HepG2 (cell line): ENCODE measurements at regions not wholly inside any gene's neighbourhood (a gene's known extent, or its start where the extent isn't known, plus 50 kb on each side); places are given as distances from the start of the nearest gene placed in this dataset.

Experiments
- ATAC-seq: fragments of 200-7000 bp; cut with Tn5 transposase; 3 replicates; pipeline ENCODE4 v1.9.1; 2020; ENCODE audit warnings: mild to moderate bottlenecking, moderate library complexity
- BruUV-seq: library from RNA; stranded (reverse); fragments of 400-500 nt; replicated peaks from 2 replicates; lab custom pipeline; 2021; lab: Mats Ljungman, UMichigan
- CTCF ChIA-PET: fragments of 300-600 bp; formaldehyde crosslinking; extraction: SDS; loops from one replicate; lab custom pipeline; 2021; ENCODE audit warnings: low total read pairs, inconsistent platforms, low intra/inter-chr PET ratio; lab: Yijun Ruan, JAX
- POLR2A ChIA-PET: fragments of 350-600 bp; sonication (Branson Sonifier 250); formaldehyde crosslinking; loops from one replicate; lab custom pipeline; 2020; ENCODE audit warnings: antibody characterized with exemption, inconsistent platforms; lab: Yijun Ruan, JAX
- DNase-seq: peaks from one replicate; pipeline ENCODE4 v3.0.0-alpha.2; 2015; ENCODE audit warnings: low spot score
- FAIRE-seq: peaks from 3 replicates; lab custom pipeline; 2011; peaks lifted over from hg19 to GRCh38; lab: Jason Lieb, UNC
- H2AFZ ChIP-seq: one replicate; pipeline ENCODE4 v1.6.1; 2011; ENCODE audit warnings: low read length, inconsistent platforms
- H3K27ac ChIP-seq: fragments of 300-600 bp; 3 replicates; pipeline ENCODE4 v1.8.0; 2011; ENCODE audit warnings: mixed run types, mild to moderate bottlenecking, mixed read lengths, low read length, inconsistent platforms; ENCODE audit not compliant: insufficient read depth; ENCODE audit errors: extremely low read length
- H3K27me3 ChIP-seq, 2 experiments: fragments of 200-600 bp in 1 of 2; 2 replicates in 1 of 2; 3 replicates in 1 of 2; pipeline versions ENCODE4 v1.6.0 to v1.8.0; 2011; ENCODE audit warnings: low read length in 2 of 2, mild to moderate bottlenecking in 2 of 2, moderate library complexity in 2 of 2, inconsistent platforms in 1 of 2; ENCODE audit not compliant: insufficient read depth in 2 of 2, control insufficient read depth in 1 of 2
- H3K36me3 ChIP-seq, 2 experiments: fragments of 200-600 bp in 1 of 2; replicated peaks in 1 of 2; 2 replicates in 1 of 2; 3 replicates in 1 of 2; pipeline versions ENCODE4 v1.5.1 to v1.8.0; 2011; ENCODE audit warnings: low read length in 2 of 2, inconsistent platforms in 1 of 2; ENCODE audit not compliant: insufficient read depth in 2 of 2, control insufficient read depth in 1 of 2
- H3K4me1 ChIP-seq: 2 replicates; pipeline ENCODE4 v1.5.1; 2012; ENCODE audit warnings: low read length, inconsistent platforms; ENCODE audit not compliant: insufficient read depth
- H3K4me2 ChIP-seq: 2 replicates; pipeline ENCODE4 v1.6.0; 2011; ENCODE audit warnings: low read depth, low read length, inconsistent platforms
- H3K4me3 ChIP-seq, 3 experiments: fragments of 200-600 bp in 1 of 3; sonication (generic), shearing (Covaris generic) in 1 of 3; replicated peaks in 1 of 3; 2 replicates each; pipeline ENCODE4 v1.5.1; 2011 to 2016; ENCODE audit warnings: low read length in 3 of 3, inconsistent platforms in 2 of 3, low read depth in 2 of 3, mild to moderate bottlenecking in 2 of 3, control low read depth in 1 of 3, mixed read lengths in 1 of 3; ENCODE audit not compliant: insufficient read depth in 1 of 3
- H3K79me2 ChIP-seq: one replicate; pipeline ENCODE4 v1.6.1; 2011; ENCODE audit warnings: low read length, inconsistent platforms; ENCODE audit not compliant: insufficient read depth
- H3K9ac ChIP-seq: 2 replicates; pipeline ENCODE4 v1.6.0; 2011; ENCODE audit warnings: mild to moderate bottlenecking, low read depth, low read length, inconsistent platforms; ENCODE audit not compliant: insufficient read depth
- H3K9me3 ChIP-seq: 2 replicates; pipeline ENCODE4 v1.5.1; 2012; ENCODE audit warnings: mild to moderate bottlenecking, low read length
- H4K20me1 ChIP-seq: 2 replicates; pipeline ENCODE4 v1.6.0; 2011; ENCODE audit warnings: inconsistent platforms, mild to moderate bottlenecking, low read length, moderate library complexity; ENCODE audit not compliant: insufficient read depth
- NCOR1 ChIP-seq: fragments of 200-600 bp; sonication (generic); IDR thresholded peaks from 2 replicates; pipeline ENCODE4 v1.7.0; 2017; ENCODE audit warnings: antibody characterized with exemption, low read length, borderline replicate concordance
- SRY ChIP-seq: sonication (generic); formaldehyde crosslinking; IDR thresholded peaks from 2 replicates; pipeline ENCODE4 v1.8.0; 2022; ENCODE audit warnings: mild to moderate bottlenecking, missing genetic modification reagents
- ZNF160 ChIP-seq: sonication (generic); formaldehyde crosslinking; IDR thresholded peaks from 2 replicates; pipeline ENCODE4 v1.8.0; 2022; ENCODE audit warnings: mild to moderate bottlenecking, inconsistent platforms, missing genetic modification reagents
- WGBS: methylation state at CpG from one replicate; pipeline ENCODE4 v1.1.6; 2017; ENCODE audit warnings: low lambda C conversion rate; 5-methylcytosine and 5-hydroxymethylcytosine counted together
- in situ Hi-C: cut with HindIII; loops from 2 replicates; pipeline ENCODE4 v1.10.0; 2017; ENCODE audit warnings: low pct_unique_long_range_greater_than_20kb; ENCODE audit not compliant: extremely low pct_ligation_motif_present
- intact Hi-C: fragments of 100-400 bp; cut with micrococcal nuclease; formaldehyde crosslinking; loops from one replicate; pipeline ENCODE4 v1.10.0; 2022; ENCODE audit not compliant: unreplicated experiment
- TF ChIP-seq, protein P1 (sequence below): sonication (generic); formaldehyde crosslinking; IDR thresholded peaks from 2 replicates; pipeline ENCODE4 v1.5.0; 2020; ENCODE audit warnings: mild to moderate bottlenecking, missing genetic modification reagents, moderate library complexity

DNA sequence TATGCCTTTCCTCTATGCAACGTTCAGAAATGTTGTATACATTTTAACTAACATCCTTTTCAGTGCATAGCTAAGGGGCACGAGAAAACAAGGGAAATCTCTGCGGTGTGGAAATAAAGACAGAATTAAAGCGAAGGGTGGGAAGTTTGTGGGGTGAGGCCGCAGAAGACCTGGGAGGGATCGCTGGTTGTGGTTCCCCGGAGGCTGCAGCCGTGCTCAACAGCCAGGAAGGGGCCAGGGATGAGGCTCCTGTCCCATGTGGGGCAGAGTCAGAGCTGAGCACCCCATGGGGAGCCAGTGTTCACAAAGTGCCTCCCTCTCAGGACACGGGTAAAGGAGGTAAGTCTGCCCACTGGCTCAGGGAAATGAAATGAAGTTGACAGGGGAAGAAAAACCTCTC lies 67.5 kb downstream of the MYEOV start:
- Histone ChIP-seq H4K20me1 (no peaks in the 10 kb centered on the region), H3K36me3 (no peaks in the 10 kb centered on the region), H3K79me2 (no peaks in the 10 kb centered on the region), H3K27ac (no peak overlapping the region), H3K4me1 (peaks cover 24% of the 10 kb centered on the region), H3K9ac (no peak overlapping the region), H3K4me2 (0 out of 2 replicates have a peak overlapping the region, but pooled peaks have one; percentile 4), H3K27me3 (peaks cover 0 to 10% of the 10 kb centered on the region in 2 experiments; a peak in 1 of 5 replicates), H3K9me3 (peaks cover 7% of the 10 kb centered on the region; the same call in 1 of the 2 replicates), H3K4me3 (no peak overlapping the region), H2AFZ (no peak overlapping the region)
- ATAC-seq, result no peak
- WGBS, result 68% methylated on average over 9 of the region's 9 CpGs
- TF ChIP-seq ZNF160 (CRISPR knock-in tag), result no peak
- TF ChIP-seq NCOR1, result 0 out of 2 replicates have a peak, but pooled peaks have one; percentile 0
- no peak for DNase-seq
- ChIA-PET CTCF (no interaction called here), POLR2A (no interaction called here)
- in situ Hi-C loops, result no loop called here
- no peak for FAIRE-seq
- intact Hi-C loops, result no loop called here
- BruUV-seq, result no TSS peak

GRCh38 chr11:69362315-69362714 lies 68.4 kb downstream of the MYEOV start:
- Histone ChIP-seq H3K4me2 (no peak overlapping the region), H2AFZ (no peak overlapping the region), H3K27ac (no peak overlapping the region), H4K20me1 (no peaks in the 10 kb centered on the region), H3K4me1 (peaks cover 19% of the 10 kb centered on the region), H3K9me3 (peaks cover 7% of the 10 kb centered on the region; the same call in 1 of the 2 replicates), H3K27me3 (peaks cover 0 to 7% of the 10 kb centered on the region in 2 experiments; a peak in 2 of 5 replicates), H3K4me3 (no peak overlapping the region), H3K79me2 (no peaks in the 10 kb centered on the region), H3K9ac (no peak overlapping the region), H3K36me3 (no peaks in the 10 kb centered on the region)
- FAIRE-seq (no peak), ATAC-seq (no peak), DNase-seq (no peak)
- CTCF ChIA-PET, result no interaction called here
- no TSS peak for BruUV-seq
- in situ Hi-C loops, result no loop called here
- WGBS, result 10% methylated on average over 3 of the region's 3 CpGs
- POLR2A ChIA-PET, result no interaction called here
- intact Hi-C loops, result no loop called here
- TF ChIP-seq SRY, result no peak
- TF ChIP-seq, protein P1, sequence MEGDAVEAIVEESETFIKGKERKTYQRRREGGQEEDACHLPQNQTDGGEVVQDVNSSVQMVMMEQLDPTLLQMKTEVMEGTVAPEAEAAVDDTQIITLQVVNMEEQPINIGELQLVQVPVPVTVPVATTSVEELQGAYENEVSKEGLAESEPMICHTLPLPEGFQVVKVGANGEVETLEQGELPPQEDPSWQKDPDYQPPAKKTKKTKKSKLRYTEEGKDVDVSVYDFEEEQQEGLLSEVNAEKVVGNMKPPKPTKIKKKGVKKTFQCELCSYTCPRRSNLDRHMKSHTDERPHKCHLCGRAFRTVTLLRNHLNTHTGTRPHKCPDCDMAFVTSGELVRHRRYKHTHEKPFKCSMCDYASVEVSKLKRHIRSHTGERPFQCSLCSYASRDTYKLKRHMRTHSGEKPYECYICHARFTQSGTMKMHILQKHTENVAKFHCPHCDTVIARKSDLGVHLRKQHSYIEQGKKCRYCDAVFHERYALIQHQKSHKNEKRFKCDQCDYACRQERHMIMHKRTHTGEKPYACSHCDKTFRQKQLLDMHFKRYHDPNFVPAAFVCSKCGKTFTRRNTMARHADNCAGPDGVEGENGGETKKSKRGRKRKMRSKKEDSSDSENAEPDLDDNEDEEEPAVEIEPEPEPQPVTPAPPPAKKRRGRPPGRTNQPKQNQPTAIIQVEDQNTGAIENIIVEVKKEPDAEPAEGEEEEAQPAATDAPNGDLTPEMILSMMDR, result peak; percentile 16; the same call in 1 of the 2 replicates
